OCI-M1 (cell line): ENCODE measurements at regions not wholly inside any gene's neighbourhood (a gene's known extent, or its start where the extent isn't known, plus 50 kb on each side); places are given as distances from the start of the nearest gene placed in this dataset.
A peak's percentile ranks its signal among the peaks of the same experiment; 100 is the strongest.

Experiments
- DNase-seq: peaks from one replicate; lab custom pipeline; 2025; lab: John Stamatoyannopoulos, UW

DNA sequence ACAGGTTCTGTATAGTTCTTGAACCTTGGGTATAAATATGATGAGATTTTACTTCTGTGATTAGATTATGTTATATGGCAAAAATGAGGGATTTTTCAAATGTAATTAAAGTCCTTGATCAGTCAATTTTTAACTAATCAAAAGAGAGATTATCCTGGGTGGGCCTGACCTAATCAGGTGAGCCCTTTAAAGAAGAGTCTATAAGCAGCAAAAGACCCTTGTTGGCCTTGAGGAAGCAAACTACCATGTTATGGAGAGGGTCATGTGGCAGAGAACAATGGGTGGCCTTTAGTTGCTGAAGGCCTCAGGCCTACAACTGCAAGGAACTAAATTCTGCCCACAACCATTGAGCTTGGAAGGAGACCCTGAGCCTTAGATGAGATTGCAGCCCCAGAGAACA lies 102.5 kb upstream of the RIPOR2 start:
- DNase-seq = no peak

DNA sequence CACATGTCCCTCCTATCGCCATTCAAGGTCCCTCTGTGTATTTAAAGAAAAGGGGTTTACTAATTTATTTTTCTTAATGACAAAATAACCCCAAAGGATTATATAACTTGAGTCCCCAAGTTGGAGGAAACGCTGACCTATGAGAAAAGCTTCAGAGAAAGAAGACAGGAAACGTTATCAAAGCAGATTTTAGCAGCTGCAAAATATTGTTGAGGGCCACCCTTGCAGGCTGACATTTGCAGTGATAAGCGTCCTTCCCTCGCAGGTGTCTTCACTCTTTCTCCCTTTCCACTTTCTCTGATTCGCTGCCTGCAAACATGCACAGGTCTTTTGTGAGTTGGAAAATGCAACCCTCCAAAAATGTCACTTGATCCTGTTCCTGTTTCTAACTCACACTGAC lies 103.2 kb upstream of the RIPOR2 start:
- no peak for DNase-seq

DNA sequence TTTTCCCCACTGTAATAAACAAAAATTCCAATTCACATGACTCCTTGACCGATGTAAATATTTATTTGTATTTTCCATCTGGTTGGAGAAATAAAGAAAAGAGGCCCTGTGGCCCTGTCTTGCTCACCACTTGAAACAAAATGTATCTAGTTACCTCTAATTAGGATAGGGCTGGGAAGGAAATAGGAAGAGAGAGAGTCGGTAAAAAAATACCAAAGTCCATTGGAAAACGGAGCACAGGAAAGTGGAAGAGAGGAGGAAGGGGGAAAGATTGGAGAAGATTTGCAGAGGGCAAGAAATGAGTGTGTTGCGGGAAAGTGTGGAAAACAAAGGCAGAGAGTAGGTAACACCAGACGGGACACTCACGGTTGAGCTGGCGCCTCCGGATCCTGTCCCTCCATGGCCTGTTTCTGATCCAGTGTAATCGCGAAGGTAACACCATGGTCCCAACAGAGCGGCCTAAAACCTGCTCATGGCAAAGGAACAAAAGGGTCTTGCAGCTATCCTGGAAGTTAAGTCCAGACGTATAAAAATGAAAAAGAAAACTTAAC lies 105.8 kb upstream of the RIPOR2 start:
- no peak for DNase-seq

DNA sequence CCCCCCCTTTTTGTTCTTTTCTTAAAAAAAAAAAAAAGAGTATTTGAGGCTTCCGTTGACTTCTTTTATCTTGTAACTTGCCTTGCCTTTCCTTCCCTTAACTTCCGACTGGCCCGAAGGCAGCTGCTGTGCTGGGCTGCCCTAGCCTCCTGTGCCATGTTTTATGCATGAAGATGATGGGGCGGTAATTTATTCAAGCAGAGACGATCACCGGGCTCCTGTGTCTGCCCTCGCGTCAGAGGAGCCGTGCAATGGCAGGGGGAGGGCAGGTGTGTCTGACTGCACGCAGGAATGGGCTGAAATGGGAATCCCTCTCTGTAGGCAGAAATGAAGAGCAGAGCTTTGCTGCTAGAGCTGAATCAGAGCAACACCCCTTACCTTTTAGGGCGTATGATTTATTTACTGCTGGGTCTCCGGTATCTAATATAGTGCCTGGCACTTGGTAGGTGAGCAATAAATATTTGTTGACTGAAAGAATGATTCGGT lies 106.3 kb upstream of the RIPOR2 start:
- DNase-seq = no peak

DNA sequence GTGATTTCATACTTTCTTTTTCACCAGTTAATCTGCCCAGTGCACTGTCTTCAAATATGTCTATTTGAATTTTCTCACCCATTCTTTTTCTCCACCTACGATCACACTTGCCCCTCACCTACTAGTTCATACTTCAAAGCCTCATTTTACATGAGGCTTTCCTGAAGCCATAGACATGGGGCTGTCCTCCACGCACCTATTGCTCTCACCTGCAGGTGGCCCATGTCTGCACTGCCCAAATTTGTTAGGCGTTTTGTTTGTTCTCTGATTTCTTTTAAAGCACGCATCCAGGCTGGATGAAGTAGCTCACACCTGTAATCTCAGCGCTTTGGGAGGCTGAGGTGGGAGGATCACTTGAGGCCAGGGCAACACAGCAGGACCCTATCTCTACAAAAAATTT lies 106.8 kb upstream of the RIPOR2 start:
- DNase-seq = no peak

DNA sequence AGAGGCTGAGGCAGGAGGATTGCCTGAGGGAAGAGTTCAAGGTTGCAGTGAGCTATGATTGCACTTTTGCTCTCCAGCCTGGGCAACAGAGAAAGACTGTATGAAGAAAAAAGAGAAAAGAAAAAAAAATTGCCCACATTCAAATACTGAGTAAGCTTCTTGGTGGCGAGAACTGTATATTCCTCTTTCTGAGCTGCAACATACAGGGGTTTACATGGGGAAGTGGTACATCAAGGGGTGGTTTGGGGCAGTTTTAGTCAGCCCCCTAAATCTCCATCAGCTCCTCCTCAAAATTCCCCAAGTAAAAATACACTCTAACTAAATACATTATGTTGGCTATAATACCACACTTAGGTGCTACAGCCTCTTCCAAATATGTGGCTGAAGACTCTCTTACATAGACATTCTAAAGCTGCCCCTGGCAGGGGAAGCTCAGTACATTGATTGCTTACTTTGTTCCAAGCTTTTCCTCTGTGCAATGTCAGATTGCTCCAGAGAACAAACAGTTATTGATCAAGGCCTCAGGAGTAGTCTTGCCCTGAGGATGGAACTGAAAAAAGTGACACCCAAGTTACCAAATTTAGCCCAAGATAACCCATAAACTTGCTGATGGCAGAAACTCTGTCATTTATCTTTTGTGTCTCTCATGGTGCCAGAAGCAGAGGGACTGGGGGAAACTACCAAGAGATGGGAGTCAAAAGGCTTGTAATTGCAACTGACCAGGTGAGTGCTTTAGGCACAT lies 107.4 kb upstream of the RIPOR2 start:
- DNase-seq = no peak

DNA sequence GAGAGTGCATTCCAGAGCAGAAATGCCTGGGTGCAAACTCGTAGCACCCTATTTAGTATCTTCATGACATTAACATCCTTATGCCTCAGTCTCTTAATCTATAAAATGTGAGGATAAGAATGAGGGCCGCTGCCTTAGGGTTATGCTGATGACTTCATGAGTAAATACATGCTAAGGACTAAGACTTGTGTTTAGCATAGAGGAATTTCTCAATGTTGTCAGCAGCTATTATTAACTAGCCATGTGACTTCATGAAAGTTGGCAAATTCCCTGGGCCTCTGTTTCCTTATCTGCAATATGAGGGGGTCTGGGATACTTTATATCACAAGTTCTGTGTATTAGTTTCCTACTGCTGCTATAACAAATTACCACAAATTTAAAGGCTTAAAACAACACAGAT lies 108.1 kb upstream of the RIPOR2 start:
- DNase-seq = no peak

DNA sequence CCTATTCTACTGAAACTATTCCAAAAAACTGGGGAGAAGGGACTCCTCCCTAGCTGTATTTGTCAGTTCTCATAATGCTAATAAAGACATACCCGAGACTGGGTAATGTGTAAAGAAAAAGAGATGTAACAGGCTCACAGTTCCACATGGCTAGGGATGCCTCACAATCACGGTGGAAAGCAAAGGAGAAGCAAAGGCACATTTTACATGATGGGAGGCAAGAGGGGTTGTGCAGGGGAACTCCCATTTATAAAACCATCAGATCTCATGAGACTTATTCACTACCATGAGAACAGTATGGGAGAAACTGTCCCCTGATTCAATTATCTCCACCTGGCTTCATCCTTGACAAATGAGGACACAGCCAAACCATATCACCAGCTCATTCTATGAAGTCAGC lies 111.2 kb upstream of the RIPOR2 start:
- no peak for DNase-seq

DNA sequence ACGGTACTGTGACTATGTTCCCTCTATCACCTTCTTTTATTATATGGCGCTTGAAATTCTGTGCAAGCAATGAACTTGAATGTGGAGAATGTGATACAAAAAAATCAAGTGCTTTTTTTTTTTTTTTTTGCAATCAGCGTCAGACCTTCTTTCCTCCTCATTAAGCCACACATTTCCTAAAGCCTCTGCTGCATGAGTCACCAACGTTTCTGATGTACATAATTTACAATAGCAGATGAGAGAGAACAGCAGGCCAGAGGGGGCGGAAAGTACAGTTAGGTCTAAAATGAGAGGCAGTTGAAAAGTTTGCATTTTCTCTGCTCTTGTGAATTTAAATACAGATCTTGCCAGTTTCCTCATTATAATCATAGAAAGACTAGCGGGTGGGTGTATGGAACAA lies 114.6 kb upstream of the RIPOR2 start:
- peak; percentile 63 for DNase-seq

DNA sequence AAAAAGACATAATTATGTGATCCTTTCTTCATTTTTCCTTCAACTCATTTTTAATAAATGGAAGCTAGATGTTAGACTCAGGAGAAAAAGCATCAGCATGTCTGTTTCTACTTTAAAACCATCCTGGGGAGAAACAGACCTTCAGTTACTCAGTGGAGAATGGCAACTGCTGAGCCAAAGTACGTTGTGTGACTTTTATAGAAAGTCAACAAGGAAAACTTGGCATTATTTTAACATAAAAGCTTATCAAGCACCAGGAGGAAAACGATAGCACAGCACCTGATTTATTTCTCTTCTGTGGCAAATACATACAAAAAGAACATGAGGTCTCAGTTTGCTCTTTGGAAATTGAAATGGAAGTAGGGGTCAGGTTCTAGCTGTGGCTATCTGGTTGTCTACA lies 115.3 kb upstream of the RIPOR2 start:
- DNase-seq = no peak

DNA sequence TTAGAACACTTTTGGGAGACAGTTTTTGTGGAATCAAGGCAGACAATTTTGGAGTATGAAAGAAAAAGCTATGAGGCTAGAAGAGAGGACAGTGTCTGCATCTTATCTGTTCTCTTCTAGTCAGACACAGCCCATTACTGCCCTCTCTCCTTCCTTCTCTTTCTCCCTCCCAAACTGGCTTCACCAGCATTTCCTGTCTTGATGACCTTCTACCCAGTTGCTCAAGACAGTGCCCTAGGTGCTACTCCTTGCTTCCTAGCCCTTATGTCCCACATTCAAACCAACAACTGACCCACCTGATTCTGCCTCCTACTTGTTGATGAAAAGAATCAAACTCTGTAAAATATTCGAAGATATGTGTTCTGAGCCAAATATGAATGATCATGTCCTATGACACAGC lies 116.4 kb upstream of the RIPOR2 start:
- DNase-seq = peak; percentile 28

DNA sequence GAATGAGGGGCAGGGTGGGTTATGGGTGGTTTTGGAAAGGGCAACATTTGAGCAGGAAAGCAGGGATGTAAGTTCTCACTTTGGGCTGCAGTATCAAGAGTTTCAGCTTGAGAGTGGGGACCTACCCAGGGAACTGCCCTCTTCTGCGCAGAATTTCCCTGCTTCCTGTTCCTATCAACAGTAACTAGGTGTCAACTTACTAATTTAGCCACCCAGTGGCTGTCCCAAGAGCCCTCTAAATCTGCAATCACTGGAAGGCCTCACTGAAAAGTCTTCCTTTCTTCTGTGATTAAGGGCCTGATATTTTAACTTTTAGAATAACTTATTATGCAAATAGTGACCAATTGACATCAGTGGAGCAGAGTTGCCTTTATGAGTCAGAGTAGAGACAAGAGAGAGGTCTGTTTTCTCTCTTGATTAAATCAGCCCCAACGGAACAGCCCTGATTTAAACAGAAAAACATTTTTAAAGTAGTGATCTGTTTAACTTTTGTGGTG lies 118.2 kb upstream of the RIPOR2 start:
- peak; percentile 30 for DNase-seq

DNA sequence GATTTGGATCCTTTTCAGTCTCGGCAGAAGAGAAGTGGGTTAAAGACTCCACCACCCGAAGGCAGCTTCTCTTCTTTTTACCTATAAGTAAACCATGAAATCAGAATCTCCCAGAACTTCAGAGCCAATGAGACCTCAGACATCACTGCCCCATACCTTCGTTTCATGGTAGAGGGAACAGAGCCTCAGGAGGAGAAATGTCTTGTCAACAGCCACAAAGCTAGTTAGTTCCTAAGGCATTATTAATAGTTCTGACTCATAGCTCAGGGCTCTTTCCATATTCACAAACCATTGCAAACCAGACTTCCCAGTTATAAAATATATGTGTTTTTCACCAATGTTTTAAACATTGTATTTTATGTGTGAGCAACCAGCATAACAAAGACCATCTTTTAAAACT lies 118.7 kb upstream of the RIPOR2 start:
- no peak for DNase-seq

DNA sequence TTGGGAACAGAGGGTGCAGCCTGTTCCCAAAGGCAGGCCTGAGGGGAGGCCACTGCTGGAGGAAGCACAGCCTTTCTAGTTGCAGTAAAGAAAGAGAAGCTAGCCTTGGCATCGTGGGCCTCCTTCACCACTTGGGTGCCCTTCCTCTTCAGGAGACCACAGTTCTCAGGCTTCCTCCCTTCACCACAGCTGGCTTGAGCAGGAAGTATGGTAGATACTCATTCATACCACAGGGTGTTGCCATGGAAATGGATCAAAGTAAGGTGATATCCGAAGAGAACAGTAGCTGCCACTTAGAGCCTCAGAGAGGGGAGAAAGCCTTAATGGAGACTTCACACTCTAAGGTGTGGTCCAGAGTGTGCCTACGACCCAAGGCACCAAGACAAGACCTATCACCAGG lies 120.4 kb upstream of the RIPOR2 start:
- DNase-seq = peak; percentile 19

DNA sequence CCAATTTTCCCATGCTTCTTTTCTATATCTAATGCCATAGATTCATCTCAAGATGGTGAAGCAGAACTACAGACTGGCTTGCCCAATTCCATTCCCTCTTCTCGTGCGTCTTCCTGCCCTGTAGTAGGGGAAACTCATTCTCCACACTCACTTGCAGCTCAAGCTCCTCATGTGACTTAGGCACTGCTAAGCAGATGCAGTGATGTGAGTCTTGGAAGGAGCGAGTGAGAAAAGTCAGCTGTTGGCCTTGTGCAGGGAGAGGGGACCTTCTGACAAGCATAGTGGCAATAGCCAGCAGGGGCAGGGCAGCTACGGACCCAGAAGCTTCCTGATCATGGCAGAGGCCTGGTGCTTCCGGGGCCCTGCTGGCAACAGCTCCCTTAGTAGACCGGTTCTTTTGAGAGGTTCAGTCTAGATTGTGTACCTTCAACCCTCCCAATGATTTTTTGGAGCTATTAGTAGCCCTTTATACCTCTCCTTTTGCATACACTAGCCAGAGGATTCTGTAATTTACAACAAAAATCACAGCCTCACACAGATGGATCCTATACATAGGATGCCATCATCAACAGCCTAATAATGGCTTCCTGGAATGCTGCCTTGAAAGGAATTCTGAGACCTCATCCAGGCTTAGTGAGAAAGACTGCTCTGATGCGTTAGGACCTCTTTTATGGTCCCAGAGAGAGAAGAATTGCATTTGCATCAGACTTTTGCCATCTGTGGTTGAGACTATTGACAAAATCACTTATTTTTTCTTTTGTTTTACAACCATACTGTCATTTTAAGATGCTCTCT lies 121.5 kb upstream of the RIPOR2 start:
- no peak for DNase-seq

DNA sequence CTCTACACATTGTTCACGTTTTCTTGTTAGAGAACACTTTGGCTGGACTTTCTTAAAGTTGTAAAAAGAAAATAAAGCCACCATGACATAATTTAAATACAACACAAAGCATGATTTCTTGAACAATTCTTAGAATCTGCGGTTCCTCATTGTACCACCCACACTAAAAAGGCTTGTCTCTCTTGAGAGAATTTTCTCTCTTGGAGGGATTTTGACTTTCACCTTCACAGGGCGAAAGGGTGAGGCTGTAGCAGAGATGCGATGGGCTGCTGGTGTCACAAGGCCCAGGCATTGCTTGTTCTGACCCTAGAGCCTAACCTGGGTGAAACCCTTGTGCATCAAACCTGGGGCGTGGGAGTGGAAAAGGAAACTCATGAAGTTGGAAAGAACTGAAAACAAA lies 122.7 kb upstream of the RIPOR2 start:
- no peak for DNase-seq

DNA sequence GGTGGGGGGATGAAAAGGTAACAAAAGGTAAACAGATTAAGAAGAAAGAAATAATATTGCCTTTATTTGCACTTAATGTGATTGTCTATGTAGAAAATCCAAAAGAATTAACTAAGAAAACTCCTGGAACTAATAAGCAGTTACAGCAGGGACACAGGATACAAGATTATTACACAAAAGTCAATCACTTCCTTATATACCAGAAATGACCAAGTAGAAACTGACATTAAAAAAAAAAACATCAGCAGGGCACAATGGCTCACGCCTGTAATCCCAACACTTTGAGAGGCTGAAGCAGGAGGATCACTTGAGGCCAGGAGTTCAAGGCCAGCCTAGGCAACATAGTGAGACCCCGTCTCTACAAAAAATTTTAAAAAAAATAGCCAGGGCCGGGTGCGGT lies 123.2 kb upstream of the RIPOR2 start:
- no peak for DNase-seq

DNA sequence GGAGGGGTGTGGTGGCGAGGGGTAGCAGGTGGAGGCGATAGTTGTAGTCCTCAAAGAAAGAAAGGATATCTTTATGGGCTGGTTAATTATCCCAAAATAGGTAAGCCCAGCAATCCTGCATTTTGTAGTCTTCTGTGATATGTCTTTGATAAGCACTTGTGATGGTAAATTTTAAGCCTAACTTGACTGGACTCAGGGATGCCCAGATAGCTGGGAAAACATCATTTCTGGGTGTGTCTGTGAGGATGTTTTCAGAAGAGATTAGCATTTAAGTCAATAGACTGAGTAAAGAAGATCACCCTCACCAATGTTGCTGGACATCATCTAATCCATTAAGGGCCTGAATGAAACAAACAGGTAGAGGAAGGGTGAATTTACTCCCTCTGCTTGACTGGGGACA lies 124.8 kb upstream of the RIPOR2 start:
- DNase-seq = no peak

DNA sequence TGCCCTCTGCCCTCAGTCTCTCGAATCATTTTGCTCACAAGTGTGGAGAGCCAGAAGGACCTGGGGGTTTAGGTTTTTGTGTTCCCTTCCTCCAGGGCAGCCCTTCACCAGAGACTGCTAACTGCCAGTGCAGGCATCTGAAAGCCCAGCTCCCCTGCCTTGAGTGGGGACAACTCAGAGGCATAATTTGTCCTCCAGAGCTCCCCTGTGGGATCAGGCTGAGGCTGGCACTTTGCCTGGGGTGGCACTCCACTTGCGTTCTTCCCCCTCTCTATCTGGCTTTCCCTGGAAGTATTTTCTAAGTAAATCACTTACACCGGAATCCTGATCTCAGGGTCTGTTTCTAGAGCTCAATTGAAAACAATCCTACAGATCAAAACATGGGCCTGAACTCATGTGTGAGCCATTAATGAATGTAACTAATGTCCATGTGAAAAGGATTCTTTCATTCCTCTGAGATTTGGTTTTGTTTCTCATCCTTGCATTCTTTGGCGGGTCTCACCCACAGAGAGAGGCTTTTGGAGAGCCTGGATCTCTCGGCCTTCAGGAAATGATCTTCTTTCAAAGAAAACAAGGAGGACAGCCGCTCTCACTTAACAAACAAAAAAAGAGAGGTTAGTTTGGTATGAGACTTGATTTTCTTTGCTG lies 125.7 kb upstream of the RIPOR2 start:
- no peak for DNase-seq

DNA sequence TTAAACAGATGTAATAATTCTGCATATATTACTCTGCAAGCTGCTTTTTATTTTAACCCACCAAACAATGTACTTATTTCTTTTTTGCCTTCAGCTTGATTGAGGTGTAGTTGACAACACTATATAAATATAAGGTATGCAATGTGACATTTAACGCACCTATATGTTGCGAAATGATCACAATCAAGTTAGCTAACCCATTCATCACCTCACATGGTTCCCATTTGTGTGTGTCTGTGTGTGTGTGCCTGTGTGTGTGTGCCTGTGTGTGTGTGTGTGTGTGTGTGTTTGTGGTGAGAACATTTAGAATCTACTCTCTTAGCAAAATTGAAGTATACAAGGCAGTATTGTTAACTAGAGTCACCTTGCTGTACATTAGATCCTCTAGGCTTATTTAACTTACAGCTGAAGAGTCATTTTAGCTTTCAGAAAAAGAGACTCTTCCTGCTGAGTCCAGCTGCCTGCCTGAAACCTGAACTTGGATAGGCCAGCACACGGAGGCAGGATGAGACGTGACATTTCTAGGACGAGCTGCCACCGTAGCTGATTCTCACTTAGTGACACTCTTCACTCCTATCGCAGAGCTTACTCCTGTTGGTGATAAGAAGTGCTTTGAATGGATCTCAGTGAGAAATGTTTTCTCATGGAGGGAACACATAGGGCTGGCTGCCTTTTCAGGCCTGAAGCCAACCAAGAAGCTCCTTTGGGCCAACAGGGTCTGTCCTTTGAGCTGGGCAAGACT lies 126.5 kb upstream of the RIPOR2 start:
- DNase-seq = no peak

DNA sequence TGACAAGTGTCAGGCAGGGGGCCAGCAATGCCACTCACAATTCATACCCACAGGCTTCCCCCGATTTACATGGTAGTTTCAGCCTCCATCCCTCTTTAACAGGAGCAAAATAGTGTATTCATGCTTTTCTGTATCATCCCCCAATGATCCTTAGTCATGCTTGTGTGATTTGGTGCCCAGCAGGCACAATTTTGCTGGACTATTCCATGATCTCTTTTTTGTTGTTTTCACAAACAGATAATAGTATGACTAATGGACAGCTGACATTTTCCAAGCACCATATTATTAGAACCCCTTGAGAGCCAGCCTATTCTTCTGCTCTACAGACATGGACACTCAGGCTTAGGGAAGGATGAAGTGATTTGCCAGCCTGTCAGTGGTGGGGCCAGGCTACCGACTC lies 128.2 kb upstream of the RIPOR2 start:
- no peak for DNase-seq

DNA sequence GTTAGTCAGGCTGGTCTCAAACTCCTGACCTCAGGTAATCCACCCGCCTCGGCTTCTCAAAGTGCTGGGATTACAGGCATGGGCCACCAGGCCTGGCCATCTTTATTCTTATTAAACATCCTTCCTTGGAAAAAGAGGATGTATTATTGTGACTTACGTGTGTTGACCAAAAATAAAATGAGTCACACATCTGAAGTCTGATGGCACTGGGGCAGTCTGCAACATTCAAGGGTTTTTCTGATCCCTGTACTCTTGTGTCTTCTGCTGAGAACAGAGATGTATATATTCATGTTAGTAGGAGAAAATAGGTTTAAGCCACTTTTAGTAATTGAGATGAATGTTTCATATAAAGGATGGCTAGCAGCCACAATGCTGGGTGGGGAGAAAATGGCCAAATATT lies 129.9 kb upstream of the RIPOR2 start:
- DNase-seq = no peak
